IPS-18c (cell line): ENCODE measurements at regions not wholly inside any gene's neighbourhood (a gene's known extent, or its start where the extent isn't known, plus 50 kb on each side); places are given as distances from the start of the nearest gene placed in this dataset.
"Not testable (repeated sequence)": the region's sequence is repeated elsewhere in the genome, so short reads cannot be mapped to it uniquely, and the experiment has no call there.

Experiments used
- H3K4me3 ChIP-seq: 2 replicates; pipeline ENCODE4 v1.7.0; 2013; ENCODE audit warnings: low read depth, mild to moderate bottlenecking, low read length, moderate library complexity; ENCODE audit not compliant: insufficient read depth
- H3K9me3 ChIP-seq: one replicate; pipeline ENCODE4 v1.6.1; 2013; ENCODE audit warnings: mild to moderate bottlenecking, low read length, moderate library complexity; ENCODE audit not compliant: control insufficient read depth, insufficient read depth

DNA sequence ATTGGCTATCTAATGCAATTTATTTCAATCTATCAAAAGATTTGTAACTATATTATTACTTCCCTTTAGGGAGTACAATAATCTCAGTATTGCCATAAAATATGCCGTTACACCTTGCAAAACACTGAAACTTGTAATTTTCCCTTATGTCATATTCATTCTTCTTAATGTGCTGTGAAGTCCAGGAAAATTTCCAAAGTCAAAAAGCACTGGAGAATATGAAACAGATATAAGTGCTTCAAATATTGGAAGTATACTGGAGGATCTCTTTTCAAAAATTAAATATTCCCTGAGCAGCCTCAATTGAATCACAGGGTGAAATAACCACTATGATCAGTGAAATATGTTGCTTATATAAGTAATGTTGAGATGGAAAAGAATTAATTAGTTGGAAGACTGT is 356.0 kb downstream of the PPP1R3A start:
- H3K4me3 ChIP-seq = no peak overlapping the region
- no peaks in the 10 kb centered on the region for H3K9me3 ChIP-seq

DNA sequence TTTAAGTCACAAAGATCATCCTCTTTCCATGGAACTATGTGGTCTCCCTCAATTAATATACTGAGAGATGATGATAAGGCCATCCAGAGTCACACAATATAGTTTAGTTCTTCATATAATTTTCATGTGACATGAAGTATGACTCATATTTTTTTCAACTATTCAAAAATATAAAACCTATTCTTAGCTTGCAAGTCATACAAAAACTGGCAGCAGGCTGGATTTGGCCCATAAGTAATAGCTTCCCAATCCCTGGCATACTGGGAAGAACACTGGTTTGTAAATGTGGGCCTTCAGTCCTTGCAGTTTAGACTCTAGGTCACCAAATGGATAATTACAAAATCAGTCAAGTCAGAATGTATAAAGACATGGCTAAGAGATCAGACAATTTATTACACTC is 356.6 kb downstream of the PPP1R3A start:
- H3K4me3 ChIP-seq = no peak overlapping the region
- no peaks in the 10 kb centered on the region for H3K9me3 ChIP-seq

DNA sequence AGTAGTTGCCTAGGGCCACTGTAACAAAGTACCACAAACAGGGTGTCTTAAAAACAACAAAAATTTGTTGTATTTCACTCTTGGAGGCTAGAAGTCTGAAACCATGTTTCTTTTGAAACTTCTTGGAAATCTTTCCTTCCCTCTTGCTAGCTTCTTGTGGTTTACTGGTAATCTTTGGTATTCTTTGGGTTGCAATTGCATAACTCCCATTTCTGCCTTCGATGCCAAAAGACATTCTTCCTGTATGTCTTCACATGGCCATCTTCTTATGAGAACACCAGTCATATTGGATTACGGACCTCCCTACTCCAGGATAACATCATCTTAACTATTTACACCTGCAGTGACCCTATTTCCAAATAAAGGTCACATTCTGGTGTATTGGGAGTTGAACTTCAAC is 357.4 kb downstream of the PPP1R3A start:
- Histone ChIP-seq H3K4me3 (no peak overlapping the region), H3K9me3 (no peaks in the 10 kb centered on the region)

DNA sequence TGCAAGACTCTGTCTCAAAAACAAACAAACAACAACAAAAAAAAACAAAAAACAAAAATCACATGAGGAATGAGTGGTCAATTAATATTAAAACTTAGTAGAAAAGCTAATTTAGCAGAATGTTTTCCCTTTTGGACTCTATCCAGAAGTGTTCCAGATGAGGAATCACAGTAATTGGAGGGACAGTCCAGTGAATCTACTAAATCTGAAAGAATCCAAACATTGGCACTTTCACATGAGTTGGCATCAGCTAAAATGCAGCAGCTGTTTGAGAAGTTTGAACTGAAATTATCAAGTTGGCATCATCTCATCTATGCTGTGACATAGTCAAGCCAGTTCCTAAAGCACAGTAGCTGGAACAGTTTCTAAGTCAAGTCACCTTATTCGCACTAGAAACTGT is 367.8 kb downstream of the PPP1R3A start:
- Histone ChIP-seq H3K4me3 (no peak overlapping the region), H3K9me3 (no peaks in the 10 kb centered on the region)

DNA sequence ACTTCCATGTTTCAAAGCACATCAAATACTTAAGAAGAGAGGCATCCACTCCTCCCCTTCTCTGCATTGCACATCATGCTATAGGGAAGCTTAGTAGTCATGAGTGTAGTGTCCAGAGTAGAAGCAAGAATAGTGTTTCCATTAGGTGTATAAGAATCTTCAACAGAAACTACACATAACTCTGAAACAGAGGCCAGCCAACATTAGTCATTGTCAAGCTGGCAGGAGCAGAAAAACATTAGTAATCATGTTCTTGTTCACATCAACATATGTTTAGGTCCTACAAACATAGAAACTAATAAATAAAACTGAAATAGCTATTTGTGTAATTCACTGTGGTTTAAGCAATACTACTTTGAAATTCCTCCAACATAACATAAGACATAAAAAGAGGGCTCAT is 370.2 kb downstream of the PPP1R3A start:
- Histone ChIP-seq H3K4me3 (no peak overlapping the region), H3K9me3 (no peaks in the 10 kb centered on the region)

DNA sequence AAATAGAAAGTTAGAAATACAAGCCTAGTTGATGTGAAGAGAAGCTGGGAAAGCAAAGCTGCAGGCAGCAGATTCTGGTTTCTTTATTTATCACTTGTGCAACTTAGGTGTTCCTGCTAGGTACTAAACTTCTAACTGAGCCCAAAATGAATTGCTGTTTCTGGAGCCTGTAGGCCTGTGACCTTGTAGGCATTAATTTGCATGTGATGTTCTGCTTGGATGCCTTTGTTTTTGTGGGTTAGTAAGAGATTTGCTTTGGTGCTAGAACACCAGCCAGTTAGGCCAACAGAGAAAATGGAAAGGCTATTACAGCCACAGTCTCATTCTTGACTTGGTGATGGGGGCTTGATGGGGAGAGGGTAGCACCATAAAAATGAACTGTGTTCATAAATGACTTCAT is 370.7 kb downstream of the PPP1R3A start:
- H3K9me3 ChIP-seq = no peaks in the 10 kb centered on the region
- H3K4me3 ChIP-seq = no peak overlapping the region

DNA sequence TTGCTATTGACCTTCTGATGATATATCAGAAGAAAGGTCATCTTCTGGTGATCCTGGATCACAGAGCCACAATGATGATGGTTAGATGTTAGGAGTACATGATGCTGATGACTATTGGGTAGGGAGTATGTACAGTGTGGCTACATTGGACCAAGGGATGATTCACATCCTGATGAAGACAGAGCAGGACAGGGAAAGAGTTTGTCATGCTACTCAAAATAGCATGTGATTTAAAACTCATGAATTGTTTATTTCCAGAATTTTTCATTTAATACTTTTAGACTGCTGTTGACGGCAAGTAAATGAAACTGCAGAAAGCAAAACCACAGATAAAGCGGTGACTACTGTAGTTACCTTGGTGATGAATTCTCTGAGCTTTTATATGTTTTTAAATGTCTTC is 397.3 kb downstream of the PPP1R3A start:
- H3K9me3 ChIP-seq = no peaks in the 10 kb centered on the region
- H3K4me3 ChIP-seq = no peak overlapping the region

DNA sequence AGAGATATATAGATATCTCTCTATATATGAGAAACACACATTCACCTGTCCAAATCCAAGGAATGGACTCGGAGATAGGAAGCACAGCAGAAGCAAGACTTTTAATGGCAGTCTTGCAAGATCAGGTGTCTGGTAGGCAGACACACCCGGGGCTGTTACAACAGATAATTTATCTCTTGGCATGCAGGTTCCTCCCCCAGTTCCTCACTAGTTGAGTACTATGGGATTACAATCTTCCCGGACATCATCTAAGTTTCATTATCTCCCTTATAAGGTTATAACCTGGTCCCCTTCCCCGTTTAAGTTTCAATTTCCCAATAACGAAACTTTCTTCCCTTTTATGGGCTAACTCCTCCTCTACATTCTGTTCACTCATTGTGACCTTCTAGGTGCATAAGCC is 399.3 kb downstream of the PPP1R3A start:
- no peaks in the 10 kb centered on the region for H3K9me3 ChIP-seq
- no peak overlapping the region for H3K4me3 ChIP-seq

DNA sequence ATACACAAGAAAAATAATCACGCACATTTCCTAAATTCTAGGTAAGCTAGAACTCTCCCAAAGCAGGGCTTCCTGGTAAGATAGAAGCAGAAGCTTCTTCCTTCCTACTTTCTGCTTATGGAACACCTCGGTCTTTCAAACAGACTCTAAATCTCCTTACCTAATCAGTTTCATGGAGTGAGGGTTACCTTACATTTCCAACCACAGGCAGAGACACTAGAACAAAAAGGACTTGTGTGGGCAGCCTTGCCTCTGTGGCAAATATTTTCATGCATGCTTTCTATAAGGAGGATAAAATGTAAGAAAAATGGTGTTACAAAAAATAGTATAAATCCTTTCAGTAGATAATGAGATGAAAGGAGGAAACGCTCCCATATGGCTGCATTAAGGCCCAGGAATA is 386.3 kb upstream of the SMIM30 start:
- H3K4me3 ChIP-seq = no peak overlapping the region
- H3K9me3 ChIP-seq = no peaks in the 10 kb centered on the region

DNA sequence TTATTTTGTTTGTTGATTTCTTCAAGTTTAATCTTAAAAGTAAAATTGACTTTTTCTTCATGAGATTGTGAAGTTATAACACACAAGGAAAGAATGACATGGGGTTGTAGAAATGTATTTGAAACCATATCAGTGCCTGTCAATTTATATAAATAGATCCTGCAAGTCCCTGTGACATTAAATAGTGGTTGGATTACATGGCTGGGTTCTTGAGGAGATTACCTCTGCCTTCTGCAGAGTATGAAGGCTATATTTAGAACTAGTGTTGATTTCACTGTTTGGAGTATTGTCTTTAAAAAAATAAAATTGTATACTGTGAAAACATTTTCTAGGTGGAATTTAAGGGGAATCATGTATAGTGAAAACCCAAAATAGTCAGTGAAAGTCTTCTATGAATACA is 385.8 kb upstream of the SMIM30 start:
- H3K4me3 ChIP-seq = no peak overlapping the region

DNA sequence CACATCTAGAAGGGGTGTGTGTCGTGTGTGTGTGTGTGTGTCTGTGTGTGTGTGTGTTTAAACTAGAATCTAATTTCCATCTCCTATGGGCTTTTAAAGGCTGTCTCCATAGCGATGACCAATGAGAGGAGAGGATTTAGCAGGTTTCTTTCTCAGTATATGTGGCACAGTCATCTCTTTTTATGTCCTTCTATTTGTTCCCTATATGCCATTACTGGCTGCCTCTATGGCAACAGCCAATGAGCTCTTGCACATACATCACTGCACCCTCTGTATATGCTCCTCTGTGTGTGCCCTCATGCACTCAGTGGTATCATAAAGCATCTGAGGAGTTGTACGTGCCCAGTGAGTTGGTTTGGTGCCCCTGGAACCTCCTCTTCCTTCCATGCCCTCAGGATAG is 378.2 kb upstream of the SMIM30 start:
- H3K4me3 ChIP-seq, H3K9me3 ChIP-seq: not testable (repeated sequence)

More for the DNA sequence above, 385.8 kb upstream of the SMIM30 start:
- H3K9me3 ChIP-seq = no peaks in the 10 kb centered on the region

DNA sequence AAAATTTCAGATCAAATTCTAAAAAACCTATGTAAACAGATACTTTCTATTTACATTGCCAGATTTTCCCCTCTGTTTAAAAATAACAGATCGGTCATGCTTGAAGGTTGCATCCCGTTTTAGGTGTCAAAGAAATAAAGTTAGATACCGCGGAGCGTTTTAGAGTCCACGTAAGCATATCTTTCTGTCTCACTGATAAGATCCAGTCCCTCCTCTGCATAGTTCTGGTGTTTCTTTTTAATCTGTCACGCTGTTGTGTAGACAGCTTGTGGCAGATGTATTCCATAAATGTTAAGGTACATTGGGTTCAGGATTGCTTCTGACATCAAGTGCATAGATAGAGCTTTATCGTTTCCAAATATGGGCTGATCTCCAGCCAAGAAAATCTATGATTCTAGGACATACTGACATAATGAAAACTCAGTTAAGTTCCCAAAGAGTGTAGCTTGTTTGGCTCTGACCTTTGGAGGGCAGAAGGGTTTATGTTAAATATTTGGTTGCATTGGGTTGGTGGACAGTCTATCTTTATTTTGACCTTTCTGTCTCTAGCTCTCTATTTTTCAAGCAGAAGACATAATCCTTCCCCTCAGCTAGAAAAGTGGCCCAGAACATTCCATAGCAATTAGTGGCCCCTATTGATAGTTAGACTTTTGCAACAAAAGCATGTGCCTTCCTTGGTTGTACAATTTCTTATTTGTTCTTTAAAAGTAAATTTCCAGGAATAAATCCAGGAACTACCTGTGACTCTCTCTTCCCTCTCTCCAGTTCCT is 376.6 kb upstream of the SMIM30 start:
- H3K9me3 ChIP-seq, H3K4me3 ChIP-seq: not testable (repeated sequence)

DNA sequence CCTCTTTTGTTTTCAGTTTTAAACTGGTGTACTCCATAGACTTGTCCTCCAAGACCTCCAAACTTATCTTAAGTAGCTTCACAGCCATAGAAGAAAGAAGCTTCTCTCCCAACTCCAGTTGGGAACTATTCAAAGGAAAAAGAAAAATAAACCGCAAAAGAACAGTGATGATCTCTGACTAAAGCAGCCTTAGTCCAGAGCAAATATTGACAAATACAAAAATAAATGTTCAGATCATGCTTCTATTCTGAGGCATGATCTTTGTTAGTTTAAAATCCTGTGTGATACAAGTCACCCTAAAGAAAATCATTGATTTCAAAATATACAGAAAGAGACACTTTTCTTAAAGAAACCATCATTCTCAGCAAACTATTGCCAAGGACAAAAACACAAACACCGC is 373.0 kb upstream of the SMIM30 start:
- Histone ChIP-seq H3K9me3 (no peaks in the 10 kb centered on the region), H3K4me3 (no peak overlapping the region)

DNA sequence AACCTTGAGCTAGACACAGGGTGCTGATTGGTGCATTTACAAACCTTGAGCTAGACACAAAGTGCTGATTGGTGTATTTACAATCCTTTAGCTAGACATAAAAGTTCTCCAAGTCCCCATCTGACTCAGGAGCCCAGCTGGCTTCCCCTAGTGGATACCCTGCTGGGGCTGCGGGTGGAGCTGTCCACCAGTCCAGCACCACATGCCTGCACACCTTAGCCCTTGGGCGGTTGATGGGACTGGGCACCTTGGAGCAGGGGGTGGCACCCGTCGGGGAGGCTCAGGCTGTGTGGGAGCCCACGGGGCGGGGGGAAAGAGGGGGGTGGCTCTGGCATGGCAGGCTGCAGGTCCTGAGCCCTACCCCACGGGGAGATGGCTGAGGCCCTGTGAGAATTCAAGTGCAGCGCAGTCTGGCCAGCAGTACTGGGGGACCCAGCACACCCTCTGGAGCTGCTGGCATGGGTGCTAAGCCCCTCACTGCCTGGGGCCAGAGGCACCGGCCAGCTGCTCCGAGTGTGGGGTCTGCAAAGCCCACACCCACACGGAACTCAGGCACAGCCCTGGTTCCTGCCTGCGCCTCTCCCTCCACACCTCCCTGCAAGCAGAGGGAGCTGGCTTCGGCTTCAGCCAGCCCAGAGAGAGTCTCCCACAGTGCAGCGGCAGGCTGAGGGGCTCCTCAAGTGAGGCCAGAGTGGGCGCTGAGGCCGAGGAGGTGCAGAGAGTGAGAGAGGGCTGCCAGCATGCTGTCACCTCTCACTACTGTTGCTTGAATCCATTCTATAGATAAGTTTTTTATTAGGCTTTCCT is 369.8 kb upstream of the SMIM30 start:
- Histone ChIP-seq H3K9me3 (no peaks in the 10 kb centered on the region), H3K4me3 (no peak overlapping the region)

DNA sequence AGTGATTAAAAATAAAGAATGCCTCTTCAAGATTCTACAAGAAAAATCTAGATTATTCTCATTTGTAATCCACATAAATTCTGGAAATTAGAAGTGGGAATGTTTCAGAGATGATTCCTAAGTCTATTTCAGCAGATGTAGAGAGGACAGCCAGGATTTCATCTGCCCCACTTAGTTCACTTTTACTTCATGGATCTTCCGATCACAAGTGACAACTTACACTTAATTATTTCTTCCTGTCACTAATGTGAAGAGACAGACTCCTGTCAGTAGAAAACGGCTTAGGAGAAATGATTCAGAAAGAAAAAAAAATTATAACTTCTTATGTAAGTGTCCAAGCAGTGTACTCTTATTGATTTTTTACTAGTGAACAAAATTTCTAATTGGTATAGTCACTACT is 368.2 kb upstream of the SMIM30 start:
- no peaks in the 10 kb centered on the region for H3K9me3 ChIP-seq
- no peak overlapping the region for H3K4me3 ChIP-seq

DNA sequence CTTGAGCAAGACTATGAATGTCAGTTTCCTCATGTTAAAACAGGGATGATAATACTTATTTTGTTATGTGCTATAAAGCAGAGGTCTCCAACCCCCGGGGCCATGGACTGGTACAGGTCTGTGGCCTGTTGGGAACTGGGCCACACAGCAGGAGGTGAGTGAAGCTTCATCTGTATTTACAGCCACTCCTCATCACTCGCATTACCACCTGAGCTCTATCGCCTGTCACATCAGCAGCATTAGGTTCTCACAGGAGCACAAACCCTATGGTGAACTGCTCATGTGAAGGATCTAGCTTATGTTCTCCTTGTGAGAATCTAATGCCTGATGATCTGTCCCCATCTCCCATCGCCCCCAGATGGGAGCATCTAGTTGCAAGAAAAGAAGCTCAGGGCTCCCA is 365.3 kb upstream of the SMIM30 start:
- H3K9me3 ChIP-seq = no peaks in the 10 kb centered on the region
- no peak overlapping the region for H3K4me3 ChIP-seq

DNA sequence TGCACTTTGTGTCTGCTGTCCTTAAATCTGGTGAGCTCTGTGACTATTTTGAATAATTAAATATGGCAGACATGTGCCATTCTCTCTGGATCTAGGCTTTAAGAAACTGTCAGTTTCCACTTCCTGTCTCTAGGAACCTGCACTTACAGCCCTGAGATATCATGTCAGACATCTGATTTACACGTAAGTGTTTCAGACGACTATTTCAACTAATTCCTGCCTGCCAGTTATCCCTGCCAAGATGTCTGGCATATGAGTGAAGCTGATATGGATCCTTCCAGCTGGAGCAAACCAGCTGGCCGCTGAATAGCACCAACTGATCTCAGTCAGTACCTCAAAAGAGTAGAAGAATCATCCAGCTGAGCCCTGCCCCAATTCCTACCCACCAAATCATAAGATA is 362.2 kb upstream of the SMIM30 start:
- Histone ChIP-seq H3K4me3 (no peak overlapping the region), H3K9me3 (no peaks in the 10 kb centered on the region)

DNA sequence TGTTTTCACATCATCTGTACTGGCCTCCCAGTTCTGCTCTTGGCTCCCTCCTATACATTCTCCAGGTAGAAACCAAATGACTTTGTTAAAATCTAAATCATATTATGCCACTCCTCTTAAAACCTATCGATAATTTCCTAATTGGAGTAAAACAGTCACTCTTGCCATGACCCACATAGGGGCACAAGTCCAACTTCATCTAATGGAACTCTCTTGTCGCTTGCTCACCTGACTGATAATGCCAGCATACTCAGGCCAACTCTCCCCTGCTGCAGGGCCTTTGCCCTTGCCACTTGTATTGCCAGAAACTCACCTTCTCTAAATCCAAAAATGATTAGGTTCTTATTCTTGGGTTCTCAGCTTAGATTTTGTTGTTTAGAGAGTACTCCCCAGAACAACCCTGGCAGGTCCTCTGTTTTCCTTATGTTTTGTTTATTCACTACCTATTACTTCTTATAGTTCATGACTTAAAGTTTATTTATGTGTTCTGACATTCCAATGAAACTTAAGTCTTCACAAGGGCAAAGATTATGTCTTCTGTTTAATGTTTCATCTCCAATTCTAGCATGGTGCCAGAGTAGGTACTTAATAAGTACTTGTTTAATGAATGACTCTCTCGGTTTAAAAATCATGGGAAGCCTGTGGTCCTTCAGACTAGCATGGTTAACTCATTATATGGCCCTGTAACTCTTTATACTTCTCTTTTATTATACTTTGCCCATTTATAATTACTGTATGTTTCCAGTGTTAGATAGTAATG is 345.9 kb upstream of the SMIM30 start:
- H3K4me3 ChIP-seq = no peak overlapping the region
- H3K9me3 ChIP-seq = no peaks in the 10 kb centered on the region
